GM19463 (cell line): ENCODE measurements at regions not wholly inside any gene's neighbourhood (a gene's known extent, or its start where the extent isn't known, plus 50 kb on each side); places are given as distances from the start of the nearest gene placed in this dataset.
"Not testable (repeated sequence)": the region's sequence is repeated elsewhere in the genome, so short reads cannot be mapped to it uniquely, and the experiment has no call there.

ENCODE experiments used
- ATAC-seq: cut with Tn5 transposase; IDR thresholded peaks from one replicate; pipeline ENCODE4 v1.9.1; 2021; ENCODE audit warnings: mild to moderate bottlenecking, moderate library complexity; ENCODE audit not compliant: unreplicated experiment

DNA sequence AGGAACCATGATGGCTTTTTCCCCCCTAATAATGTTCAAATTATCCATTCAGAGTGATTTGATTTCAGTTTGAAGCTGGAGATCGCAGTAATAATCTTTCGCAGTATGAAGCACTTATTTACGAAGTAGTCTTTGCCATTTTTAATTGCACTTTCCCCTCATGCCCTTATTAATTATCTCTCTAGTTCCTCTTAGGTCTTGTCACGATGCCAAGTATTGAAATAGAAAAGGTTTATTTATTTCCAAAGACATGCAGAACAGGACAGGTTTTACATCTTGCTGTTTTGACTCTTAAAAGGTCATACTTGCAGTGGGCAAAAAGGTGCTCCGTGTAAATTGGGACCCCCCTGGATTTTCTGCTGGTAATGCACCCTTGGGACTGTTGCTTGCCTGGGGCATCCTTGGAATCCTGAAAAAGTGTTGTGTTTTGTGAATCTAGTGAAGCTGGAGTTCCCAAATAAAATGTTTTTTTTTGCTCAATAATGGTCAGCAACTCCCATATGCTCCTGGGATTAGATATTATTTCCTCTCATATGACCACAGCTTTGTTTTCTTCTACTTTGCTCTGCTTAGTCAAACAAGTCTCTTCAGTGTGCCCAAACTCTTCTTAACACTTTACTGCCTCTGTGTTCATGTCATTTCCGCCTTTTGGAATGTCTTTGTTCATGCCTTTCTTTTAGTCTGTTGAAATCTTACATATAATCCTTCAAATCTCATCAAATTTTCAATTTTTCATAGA lies 278.3 kb downstream of the TMEM38B start:
- no peak for ATAC-seq

- no peak for ATAC-seq
Observed at GRCh38 chr9:105973951-105974351, 279.6 kb downstream of the TMEM38B start.

DNA sequence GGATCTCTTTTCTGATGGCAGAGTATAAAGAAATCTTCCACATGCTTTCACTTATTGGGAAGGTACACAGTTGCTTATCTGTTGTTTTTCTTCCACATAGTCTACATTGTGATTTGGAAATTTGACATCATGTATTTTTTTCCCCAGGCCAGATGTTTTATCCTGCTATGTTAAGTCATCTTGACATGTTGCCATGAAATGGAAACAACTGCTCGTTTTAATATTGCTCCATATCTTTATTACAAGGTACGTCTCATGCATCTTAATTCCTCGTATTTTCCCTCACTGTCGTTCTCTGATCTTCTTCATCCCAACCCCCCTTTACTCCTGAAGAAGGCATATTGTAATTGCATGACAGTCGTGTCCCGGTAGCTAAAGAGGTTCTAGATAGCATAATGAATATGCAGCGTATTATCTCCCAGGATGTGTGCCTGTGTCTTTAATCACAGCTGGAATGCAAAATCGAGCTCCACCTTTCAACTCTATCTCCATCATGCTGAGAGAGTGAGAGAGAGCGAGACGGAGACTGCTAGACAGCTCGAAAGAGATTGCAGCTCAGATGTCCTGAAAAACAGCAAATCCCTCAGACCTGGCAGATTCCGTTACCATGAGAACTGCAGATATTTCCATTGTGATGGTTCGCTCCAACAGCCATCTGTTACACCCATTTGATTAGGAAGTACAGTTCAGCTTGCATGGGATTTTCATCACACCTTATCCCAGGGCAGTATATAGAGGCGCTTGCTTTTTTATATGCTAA lies 281.7 kb downstream of the TMEM38B start:
- ATAC-seq, result no peak

GRCh38 chr9:105978336-105978735 lies 284.0 kb downstream of the TMEM38B start:
- no peak for ATAC-seq

GRCh38 chr9:105978826-105979225 lies 284.5 kb downstream of the TMEM38B start:
- ATAC-seq, result no peak

- ATAC-seq, result no peak
Observed at GRCh38 chr9:105979290-105979689, 284.9 kb downstream of the TMEM38B start.

- ATAC-seq, result no peak
Observed at GRCh38 chr9:105984714-105985113, 290.4 kb downstream of the TMEM38B start.

- ATAC-seq, result no peak
Observed at GRCh38 chr9:105993116-105993854, 298.9 kb downstream of the TMEM38B start.

- no peak for ATAC-seq
Observed at GRCh38 chr9:105993921-105994715, 299.8 kb downstream of the TMEM38B start.

DNA sequence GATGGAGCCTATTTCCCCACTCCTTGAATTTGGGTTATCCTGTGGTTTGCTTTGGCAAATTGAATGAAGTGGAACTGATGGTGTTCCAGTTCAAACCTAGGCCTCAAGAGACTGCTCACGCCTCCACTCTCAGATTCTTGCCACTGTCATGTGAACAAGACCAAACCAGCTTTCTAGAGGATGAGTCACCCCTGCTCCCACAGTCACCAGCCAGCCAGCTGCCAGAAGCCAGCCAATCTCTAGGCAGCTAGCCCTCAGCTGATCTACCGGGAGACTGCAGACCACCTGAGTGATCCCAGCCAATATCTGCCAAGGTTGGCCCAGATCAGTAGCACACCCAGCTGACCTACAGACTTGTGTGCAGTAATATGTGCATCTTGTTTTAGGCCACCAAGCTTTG lies 300.6 kb downstream of the TMEM38B start:
- no peak for ATAC-seq

DNA sequence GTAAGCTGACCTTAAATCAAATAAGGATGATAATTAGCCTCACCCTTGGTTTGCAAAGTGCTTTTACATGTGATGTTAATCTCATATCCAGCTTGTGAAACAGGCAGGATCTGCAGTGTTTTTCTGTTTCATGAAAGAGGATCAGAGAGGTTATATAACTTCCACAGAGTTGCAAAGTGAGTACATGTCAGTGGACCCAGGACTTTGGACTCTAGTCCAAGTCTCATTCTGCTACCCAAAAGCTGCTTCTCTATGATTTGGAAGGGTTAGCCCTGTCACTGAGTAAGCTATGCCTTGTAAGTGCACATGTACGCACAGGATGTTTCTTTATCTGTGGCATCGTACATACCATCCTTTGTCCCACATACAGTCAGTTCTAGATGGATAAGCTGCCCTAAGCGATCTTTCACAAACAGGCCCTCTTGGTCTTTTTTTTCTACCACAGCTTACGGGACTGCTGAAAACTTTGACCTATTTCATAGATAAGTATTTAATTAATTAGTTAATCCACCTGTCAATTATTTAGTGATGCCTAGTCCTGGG lies 322.9 kb downstream of the TMEM38B start:
- ATAC-seq, result no peak

DNA sequence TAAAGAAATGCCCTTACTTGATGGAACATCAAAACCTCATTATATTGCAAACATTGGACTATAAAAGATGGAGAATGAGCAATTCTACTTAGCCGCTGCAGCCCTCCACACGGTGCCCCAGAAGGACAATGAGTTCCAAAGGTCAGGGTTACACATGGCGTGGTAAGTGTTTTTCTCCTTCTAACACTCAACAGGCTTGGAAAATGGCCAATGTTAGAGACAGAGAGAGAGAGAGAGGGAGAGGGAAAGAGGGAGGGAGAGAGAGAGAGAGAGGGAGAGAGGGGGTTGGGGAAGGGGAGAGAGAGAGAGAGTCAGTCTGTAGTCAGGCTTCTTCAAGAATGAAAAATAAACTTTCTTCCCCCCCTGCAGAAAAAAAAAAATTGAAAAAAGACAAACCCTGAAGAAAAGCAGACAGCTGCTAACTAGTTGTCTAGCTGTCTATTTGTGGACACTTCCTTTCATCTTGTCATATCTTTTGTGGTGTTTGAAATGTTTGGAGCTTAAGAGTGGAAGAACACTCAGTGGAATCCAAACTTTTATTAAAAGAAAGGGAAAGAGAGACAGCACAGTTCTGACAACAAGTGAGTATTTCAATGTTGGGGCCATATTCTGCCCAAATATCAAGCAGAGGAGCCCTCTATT lies 324.8 kb downstream of the TMEM38B start:
- no peak for ATAC-seq

DNA sequence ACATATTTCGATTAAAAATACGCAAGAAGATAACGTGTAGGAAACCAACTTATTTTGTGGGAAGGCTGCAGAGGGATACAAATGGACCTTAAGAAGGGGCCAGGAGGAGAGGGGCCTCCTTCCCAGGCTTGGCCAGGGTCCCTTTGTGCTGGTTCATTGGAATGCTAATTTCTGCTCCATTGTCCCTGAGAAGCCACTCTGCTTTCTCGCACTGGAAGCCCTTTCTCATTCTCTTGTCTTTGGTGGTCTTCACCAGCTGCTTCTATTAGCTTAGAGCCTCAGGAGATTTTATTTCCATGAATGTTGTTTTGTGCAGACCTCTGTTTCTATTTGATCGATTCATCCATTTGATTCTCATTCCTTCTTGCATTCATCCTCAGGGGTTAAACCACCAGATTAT lies 325.4 kb downstream of the TMEM38B start:
- ATAC-seq, result no peak

DNA sequence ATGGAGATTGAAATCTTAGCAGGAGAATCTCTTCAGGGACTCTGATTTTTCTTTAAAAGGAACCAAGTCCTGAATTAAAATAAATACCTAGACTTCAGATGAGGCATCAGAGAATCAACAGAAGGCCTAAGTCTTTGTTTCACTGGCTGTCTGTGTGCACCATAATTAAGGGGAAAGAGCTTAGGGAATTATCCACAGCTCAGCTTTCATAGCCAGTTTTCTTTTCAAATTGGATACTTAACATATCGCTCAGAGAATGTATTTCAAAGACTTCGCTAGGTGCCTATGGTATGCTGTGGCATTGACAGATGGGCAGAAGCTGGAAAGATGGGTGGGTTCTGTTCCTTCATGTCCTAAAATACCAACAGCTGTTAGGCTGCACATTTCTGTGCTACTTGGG lies 325.8 kb downstream of the TMEM38B start:
- ATAC-seq, result no peak

- ATAC-seq, result no peak
Observed at GRCh38 chr9:106023455-106023854, 329.1 kb downstream of the TMEM38B start.

- ATAC-seq, result no peak
Observed at GRCh38 chr9:106025453-106025852, 331.1 kb downstream of the TMEM38B start.

- not testable (repeated sequence) for ATAC-seq
Observed at GRCh38 chr9:106030146-106030545, 335.8 kb downstream of the TMEM38B start.

DNA sequence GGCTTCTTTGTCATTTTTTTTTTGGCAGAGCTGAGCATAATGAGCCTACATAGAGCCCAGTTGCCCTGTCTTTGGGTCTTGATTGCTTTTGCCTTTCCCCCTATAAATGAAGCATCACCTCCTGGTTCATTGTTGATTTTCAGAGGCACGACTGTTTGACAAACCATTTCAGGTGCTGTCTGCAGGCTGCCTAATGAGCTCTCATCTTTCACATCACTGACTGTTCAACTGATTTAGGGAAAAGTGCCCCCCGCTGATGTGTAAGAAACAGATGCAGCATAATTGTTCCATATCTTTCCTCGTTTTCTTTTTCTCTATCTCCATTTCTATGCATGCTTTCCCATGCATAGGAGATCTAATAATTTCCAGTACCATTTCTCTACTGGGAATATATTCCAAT lies 338.6 kb downstream of the TMEM38B start:
- ATAC-seq, result no peak

GRCh38 chr9:106035806-106036205 lies 341.5 kb downstream of the TMEM38B start:
- no peak for ATAC-seq
